ENCODE measurements at regions not wholly inside any gene's neighbourhood (a gene's known extent, or its start where the extent isn't known, plus 50 kb on each side); places are given as distances from the start of the nearest gene placed in this dataset.

DNA sequence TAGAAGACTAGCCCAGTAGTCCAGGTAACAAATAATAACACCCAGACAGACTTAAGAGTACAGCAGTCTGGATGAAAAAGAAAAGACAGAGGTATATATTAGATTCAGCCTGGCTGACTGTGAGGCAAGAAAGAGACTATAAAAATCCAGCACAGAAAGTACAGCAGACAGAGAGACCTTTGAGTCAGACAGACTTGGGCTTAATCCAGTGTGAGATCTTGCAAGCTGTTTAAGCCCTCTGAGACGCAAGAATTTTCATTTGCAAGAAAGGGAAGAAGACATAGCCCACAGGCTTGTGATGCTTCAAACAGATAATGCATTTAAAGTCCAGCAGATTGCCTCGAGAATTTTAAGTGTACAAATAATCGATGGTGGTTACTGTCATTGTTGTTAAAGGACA lies 471.4 kb downstream of the LIG4 start:
- DNase-seq (ENCODE audit: low spot score), result no peak

DNA sequence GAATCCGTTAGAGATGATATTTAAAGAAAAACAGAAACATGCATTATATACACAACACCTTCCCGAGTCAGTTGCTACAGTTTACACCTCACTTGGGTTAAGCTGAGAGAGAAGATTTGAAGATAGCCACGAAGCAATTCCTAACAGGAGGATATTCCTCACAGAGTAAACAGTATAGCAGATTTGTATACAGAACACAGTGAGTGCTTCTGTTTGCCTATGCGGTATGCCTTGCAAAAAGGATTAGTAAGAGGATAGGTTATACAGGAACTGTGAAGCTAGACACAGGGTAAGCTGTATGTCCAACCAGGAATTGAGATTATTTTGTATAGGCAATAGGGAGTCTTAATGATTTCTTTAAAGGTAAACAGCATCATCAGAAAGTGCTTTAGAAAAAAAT lies 471.8 kb downstream of the LIG4 start:
- DNase-seq (ENCODE audit: low spot score), result no peak

DNA sequence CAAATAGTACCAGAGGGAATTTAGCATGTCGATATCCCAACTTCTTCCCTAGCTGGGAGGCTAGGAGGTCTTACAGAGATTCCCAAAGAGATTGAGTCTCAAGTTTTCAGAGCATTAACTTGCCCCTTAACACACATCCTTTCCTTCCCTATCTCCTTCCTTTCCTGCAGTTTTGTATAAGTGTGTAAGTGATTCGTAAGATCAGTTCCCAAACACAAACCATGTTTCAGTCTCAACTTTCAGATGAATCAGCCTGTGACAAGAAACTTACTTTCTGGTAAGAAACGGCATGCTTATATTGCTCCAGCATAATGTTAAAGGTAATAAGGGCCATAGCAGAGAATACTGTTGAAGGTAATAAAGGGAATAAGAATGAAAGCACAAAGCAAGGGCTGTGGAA lies 472.2 kb downstream of the LIG4 start:
- DNase-seq (ENCODE audit: low spot score), result no peak

DNA sequence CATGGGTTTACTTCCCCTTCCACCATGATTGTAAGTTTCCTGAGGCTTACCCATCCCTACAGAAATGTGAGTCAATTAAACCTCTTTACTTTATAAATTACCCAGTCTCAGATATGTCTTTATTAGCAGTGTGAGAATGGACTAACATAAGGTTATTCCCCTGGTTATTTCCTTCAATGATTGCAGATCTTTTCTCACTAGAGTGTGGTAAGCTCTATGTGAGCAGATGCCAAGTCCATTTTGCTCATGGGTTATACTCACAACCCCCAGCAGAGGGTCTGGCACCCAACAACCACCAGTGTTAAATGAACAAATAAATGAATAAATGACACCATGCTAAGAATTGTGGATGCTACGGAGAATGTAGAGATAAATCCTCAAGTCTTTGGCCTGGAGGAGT lies 472.8 kb downstream of the LIG4 start:
- DNase-seq (ENCODE audit: low spot score), result no peak

DNA sequence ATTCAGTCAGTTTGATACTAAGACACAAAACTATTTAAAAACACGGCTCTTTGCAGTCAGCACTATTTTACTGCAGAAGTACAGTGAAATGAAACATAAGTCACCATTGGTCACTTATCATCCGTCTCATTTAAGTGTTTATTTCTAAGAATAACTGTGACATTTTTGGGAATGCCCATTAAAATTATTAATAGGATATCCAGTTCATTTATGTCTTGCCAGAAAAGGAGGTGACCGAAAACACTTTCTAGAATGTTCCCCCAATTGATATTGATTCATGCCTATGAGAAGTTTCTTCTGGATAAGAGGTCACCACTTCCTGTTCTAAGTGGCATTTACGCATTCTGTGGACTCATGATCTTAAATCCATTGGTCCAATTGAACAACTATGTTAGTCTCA lies 477.3 kb downstream of the LIG4 start:
- no peak for DNase-seq (ENCODE audit: low spot score)

DNA sequence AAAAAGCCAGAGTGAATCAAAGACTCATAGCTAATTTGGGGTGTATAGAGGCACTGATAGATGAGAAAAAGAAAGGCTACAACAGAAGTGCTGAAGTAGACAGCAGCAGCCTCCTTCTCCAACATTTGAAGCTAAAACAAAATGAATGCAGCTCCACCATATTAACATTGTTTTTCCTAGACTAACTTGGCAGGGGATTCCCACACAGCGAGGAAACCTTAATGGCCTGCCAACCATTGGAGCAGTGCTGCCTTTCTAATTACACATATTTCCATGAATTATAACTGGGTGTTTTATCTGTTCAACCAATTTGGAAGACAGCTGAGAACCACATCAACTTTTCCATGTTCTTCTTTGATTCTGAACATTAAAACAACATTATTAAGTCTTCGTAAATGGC lies 478.6 kb downstream of the LIG4 start:
- DNase-seq (ENCODE audit: low spot score), result no peak

DNA sequence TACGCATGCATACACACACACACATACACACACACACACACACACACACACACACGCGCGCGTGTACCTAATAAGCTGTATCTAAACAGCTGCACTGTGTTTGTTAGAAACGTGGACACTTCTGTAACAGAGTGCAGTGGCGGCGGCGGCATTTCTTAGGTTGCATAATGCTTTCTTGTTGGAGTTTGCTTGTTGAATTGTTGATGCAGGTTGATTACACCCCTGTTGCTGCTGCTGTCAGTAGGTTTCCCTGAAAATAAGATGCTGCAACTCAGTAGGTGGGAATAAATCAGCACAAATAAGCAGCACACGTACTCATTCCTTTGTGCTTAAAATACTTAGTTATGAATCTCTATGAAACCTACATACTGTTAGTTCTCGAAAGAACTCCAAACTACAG lies 479.2 kb downstream of the LIG4 start:
- DNase-seq (ENCODE audit: low spot score), result no peak

DNA sequence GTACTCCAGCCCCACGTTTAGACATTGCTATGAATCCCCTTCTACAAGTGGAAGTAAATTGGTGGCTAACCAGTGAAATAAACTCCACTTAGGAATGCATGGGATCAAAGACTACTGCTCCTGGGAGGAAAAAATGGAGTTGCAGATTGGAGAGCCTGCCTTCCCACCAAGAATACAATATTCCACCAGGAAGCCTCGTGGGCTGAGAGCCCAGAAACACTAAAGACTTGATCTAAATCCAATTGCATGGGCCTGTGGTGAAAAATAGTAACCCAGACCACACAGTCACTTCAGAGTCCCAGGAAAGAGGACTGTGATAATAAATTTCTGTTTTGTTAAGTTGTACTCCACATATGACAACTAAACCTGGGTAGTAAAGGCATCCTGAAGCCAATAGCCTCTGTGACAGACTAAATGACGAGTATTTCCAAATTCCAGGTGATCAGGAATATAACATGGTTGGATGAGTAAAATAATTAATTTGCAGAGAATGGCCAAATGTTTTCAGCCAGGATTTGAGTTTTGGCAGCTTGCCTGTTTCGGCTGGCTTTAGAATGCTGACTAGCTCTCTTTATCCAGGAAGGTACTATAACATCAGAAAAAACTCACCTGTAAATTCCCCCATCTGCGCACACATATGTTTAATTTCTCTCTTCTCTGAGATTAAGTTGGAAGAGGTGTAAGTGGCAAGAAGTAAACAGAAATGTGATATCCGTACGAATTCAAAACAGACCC lies 480.3 kb downstream of the LIG4 start:
- no peak for DNase-seq (ENCODE audit: low spot score)

DNA sequence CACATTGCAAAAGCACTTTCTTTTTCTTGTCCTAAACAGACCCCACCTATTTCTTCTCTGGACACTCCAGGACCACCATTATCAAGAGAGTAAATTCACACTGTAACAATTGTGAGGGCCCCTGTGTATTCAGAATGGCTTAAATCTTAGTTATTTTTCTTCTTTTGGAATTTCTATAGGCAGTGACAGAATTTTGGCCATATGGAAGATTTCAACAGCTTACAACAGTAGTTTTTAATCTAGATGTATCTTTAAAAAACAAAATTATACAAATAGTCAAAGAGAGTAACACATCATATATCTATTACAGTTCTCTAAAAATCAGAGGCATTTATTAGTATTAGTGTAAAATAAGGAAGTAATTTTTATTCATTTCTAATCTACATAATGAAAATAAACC lies 482.1 kb downstream of the LIG4 start:
- DNase-seq (ENCODE audit: low spot score), result no peak

DNA sequence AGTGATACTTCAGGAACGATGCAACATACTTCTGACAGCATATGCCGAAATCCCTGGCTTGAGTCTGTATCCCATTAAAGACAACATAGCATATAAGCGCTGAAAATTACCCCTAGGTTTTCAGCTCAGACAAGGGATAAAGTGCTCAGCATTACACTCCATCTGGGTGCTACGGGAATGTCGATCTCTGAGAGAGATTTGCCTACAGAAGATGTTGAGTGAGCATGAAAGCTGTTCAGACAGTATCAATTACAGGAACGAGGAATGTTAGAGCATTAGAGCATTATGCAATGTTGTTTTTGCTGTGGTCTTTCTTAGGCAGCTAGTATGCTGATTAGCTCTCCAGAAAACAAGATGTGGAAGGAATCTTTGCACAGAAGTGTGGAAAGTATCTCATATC lies 484.5 kb downstream of the LIG4 start:
- no peak for DNase-seq (ENCODE audit: low spot score)

DNA sequence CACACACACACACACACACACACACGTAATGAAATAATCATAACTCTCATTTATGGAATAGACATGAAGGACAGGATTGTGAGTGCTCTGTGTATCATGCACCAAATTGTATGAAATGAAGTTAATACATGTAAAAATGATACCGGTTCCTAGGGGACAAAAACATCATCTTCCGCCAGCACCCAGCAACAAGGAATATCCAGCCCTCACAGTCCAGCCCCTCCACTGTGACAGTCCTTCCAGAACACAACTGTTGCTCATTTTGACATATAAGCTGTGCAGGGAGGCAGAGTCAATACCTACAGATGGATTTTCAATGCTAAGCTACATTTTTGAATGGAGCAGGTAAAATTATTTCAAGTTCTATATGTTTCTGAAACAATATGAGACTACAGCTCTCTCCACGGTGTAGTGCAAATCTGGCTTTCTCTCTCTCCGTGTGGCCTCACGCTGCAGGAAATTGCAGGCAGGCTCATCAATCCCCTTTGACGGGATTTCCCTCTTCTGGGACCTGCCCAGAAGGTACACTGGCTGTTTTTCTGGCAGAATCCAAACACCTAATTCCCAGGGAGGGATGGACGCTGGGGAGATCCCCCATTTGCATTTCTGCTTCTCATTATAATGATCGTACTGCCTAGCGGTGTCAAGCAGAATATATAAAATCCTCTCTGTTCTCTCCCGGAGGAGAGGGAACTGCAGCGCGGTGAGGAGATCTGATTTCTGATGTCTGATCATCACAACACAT lies 494.0 kb downstream of the LIG4 start:
- no peak for DNase-seq (ENCODE audit: low spot score)

DNA sequence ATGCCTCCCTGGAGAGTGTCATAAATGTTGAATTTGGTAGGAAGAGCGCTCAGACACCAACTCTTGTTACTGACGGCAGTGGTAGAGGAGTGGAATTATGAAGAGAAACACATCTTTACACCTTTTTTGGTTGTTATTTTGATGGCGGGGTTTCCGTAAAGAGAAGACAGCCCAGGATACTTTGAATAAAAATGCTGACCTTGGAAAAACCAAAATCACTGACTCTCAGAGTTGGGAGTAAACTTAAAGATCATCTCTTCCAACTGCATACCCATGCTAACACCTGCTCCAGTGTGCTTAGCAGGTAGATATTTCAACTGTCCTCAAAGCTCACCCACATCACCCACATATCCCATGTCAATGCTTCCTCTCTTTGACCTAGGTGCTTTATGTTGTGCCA lies 498.6 kb downstream of the LIG4 start:
- no peak for DNase-seq (ENCODE audit: low spot score)

DNA sequence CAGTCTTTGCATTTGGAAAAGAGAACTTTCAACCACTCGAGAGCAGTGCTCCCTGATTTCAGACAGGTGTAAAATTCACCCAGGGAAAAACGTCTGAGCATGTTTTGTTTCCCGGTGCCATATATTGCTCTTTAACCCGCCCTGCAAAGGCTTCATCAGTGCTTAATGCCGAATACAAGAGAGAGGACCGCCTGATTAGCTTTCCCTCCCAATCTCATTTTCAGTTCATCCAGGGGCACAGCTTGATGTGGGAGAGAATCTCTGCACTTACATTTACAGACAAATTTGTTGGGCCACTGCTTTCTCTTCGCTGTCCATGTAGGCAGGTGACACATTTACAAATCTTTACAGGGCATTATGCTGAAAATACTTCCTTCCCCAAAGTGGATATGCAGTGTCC lies 499.1 kb downstream of the LIG4 start:
- no peak for DNase-seq (ENCODE audit: low spot score)

DNA sequence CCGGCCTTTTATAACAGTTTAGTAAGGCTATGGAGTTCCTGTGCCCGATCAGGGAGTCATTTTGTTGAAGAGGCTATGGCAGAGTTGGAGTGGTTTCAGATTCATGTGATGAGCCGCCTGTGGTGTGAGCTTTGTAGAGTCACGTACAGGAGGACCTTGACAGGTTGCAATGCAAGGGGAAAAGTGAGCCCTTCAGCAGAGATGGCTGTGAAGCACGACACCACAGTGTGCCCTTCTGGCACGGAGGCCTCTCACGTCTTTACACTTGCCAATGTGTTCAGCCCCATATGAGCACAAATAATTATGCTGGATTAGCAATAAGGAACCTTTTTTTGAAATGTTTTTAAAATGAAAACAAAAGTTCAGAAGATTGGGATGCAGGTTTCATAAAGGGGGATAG lies 499.8 kb downstream of the LIG4 start:
- no peak for DNase-seq (ENCODE audit: low spot score)

DNA sequence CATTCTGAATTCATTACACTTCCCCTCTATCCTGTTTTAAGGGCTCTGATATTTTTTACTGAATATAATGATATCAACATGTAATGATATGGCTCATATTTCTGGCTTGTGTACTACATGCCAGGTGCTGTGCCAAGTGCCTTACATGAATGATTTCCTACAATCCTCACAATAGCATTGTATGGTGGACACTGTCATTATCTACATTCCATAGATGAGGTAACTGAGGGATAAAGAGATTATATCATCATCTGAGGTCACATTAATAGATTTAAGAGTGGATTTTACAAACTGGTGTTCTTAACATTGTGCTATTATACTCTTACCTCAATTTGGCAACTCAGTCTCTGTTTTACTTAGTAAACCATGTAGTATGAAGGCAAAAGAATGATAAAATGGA lies 502.0 kb downstream of the LIG4 start:
- no peak for DNase-seq (ENCODE audit: low spot score)

DNA sequence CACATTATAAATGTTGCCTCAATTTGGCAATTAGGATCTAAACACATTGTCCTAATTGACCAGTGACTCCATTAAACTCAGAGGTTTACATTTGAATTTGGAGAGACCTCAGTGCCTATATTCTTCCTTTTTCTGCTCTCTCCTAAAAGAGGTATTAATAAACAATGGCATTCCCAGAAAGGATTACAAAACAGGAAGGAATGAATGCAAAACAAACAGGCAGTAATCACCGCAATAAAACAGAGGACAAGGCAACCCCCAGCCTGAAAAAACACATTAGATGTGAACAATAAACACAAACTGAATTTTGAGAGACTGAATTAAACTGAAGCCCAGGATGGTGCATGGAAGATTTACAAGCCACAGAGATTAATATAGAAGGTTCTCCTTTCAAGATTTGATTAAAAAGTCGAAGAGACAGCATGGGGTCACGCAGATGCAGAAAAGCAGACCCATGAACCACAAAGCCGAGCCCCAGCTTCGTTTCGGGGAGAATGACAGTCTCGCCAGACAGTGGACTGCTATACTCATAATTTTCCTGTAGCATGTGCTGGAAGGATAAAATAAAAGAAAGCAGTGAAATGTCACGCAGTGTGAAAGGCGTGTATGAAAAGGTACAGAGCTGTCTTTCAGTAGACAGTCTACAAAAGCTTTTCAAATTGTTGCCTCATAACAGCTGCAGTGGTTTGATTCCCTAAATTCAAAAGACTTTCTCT lies 503.0 kb downstream of the LIG4 start:
- no peak for DNase-seq (ENCODE audit: low spot score)

DNA sequence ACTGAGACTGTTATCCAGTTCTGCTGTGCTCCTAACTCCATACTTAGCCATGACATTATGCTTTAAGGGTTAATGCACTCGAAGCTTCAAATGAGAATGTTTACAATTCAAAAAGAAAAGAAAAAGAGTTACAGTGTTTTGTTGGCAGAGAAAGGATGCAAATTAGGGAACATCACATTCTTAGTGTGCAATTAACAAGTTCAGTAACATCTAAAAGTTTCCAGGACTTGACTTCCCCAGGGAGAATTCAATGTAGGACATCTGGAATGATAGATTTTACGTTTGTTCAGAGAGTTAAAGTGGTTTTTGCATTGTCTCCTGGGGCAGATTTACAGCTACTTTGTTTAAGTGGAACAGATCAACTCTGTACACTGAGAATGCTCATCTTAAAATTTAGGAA lies 525.2 kb downstream of the LIG4 start:
- DNase-seq (ENCODE audit: low spot score), result no peak

DNA sequence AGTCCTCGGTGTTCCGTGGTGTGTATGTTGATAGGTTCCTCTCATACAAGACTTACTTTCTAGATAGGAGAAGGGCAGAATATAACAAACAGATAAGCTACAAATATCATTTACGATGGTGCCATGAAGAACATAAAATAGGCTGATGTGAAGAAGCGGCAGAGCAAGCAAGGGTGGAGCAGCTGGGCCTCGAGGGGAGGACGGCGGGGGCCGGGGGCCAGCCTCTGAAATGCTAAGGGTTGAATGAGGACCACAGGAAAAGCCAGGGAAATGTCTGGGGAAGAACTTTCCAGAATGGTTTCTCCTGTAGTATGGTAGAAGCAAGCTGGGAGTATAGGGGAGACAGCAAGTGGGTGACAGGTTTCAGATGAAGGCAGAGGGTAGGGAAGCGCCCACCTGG lies 529.5 kb downstream of the LIG4 start:
- no peak for DNase-seq (ENCODE audit: low spot score)

DNA sequence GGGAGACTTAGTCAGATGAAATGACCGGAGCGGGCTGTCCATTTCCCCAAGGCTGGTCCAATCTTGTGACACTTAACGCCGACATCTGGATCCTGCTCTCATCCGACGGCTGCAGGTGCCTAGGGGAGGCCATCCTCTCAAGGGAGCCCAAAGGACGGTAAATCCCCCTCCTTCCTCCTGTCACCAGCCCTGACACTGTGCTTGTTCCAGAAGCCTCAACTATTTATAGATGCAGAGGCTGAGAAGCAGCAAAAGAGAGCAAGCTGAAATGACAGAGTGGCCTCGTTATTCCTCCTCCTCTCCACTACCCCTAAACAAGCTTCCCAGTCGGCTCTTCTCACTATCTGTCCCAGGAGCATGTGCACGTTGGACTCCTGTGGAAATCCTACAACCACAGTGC lies 533.7 kb downstream of the LIG4 start:
- DNase-seq (ENCODE audit: low spot score), result no peak

DNA sequence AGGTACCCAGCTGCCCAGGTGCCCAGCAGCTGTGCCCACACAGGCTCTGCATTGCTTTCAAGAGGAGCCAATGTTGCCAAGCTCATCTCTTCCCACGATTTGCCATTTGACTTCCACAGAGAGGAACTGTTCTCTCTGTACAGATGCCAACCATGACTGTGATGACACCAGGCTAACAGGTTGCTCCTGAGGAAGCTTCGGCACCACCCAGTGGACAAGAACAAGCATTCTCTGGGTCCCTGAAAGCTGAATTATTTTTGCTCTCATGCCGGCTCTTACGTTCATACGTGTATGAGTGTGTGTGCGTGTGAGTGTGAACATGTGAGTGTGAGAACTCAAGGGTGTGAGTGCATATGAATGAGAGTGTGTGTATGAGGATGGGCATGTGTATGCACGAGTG lies 535.2 kb downstream of the LIG4 start:
- no peak for DNase-seq (ENCODE audit: low spot score)

DNA sequence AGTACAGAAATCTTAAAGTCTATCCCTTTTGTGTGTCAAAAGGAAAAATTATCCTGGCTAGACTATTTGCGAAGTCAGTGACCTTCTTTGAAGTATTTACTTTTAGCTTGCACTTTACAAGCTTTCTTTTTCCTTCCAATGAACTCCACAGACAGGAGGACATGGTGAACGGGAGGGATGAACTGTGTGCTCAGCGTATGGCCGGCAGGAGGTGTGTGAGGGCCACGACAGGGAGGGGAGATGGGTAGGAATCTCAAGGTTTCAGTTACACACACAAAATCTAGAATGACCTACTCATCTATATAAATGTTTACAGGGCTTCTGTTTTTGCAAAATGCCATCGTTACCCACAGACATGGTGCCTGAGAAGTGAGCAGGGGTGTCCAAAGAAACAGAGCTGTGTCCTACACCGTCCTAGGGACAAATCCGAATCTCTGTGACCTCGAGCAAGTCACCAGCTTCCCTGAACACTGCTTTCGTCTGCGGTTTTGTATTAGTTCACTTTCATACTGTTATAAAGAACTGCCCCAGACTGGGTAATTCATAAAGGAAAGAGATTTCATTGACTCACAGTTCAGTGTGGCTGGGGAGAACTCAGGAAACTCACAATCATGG lies 537.2 kb downstream of the LIG4 start:
- no peak for DNase-seq (ENCODE audit: low spot score)

DNA sequence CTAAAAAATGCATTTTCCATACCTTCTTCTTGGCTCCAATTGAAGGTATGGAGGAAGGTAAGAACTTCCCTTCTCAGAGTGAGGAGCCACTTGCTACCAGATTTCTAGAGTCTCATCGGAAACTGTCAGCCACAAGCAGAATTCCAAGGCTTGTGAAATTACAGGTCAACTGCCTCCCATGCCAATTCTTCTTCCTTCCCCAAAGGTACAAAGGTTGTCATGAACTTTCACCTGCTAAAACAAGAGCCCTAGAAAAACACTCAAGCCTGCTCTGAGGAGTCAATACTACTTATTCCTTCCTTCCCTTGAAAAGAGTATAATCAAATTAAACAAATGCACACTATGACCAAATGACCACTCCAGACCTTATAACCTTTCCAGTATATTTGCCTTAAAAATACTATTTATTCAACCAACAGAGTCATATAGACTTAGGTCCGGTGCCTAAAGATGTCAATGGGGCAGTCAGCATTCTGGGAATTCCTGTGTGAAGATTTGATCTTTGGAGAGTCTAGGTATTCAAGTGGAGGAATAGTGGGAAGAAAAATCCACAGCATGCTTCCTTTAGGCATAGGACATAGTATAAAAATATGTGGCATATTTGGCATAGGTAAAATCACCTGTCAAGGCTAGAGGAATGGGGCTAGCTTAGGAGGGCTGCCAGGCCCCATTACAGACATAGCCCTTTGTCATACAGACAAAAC lies 539.3 kb downstream of the LIG4 start:
- no peak for DNase-seq (ENCODE audit: low spot score)
